Gastroesophageal sphincter (tissue), 4 donors: ENCODE measurements at regions not wholly inside any gene's neighbourhood (a gene's known extent, or its start where the extent isn't known, plus 50 kb on each side); places are given as distances from the start of the nearest gene placed in this dataset.

Experiments used
- ATAC-seq: fragments of 150-250 bp; one replicate; pipeline ENCODE4 v1.9.1; 2016; ENCODE audit warnings: mild to moderate bottlenecking, moderate library complexity
- H3K27ac ChIP-seq, 4 donors: fragments of 200-600 bp; sonication (generic) in 3 of 4; 1 replicate in 3 of 4; 2 replicates in 1 of 4; pipeline ENCODE4 v1.5.1; 2016 to 2019
- H3K27me3 ChIP-seq: fragments of 200-600 bp; sonication (generic); one replicate; pipeline ENCODE4 v1.5.1; 2019
- H3K36me3 ChIP-seq, 2 donors: fragments of 200-600 bp; sonication (generic); one replicate each; pipeline ENCODE4 v1.5.1; 2019; ENCODE audit warnings: control low read depth in 1 of 2
- H3K4me1 ChIP-seq, 3 donors: fragments of 200-600 bp; sonication (generic); 1 replicate in 2 of 3; 2 replicates in 1 of 3; pipeline ENCODE4 v1.5.1; 2016 to 2019; ENCODE audit warnings: control low read depth in 2 of 3
- H3K4me3 ChIP-seq, 2 donors: fragments of 200-600 bp; sonication (generic); one replicate each; pipeline ENCODE4 v1.5.1; 2019; ENCODE audit warnings: mild to moderate bottlenecking in 1 of 2, moderate library complexity in 1 of 2
- H3K9me3 ChIP-seq, 3 donors: fragments of 200-600 bp; sonication (generic); one replicate each; pipeline ENCODE4 v1.5.1; 2017 to 2019; ENCODE audit warnings: control low read depth in 2 of 3
- EP300 ChIP-seq: sonication (generic); formaldehyde crosslinking; IDR thresholded peaks from one replicate; pipeline ENCODE4 v1.6.1; 2017; ENCODE audit warnings: antibody characterized with exemption, mild to moderate bottlenecking
- POLR2A ChIP-seq, 2 donors: fragments of 450-650 bp; IDR thresholded peaks; one replicate each; pipeline ENCODE4 v1.6.1; 2017; ENCODE audit warnings: antibody characterized with exemption in 2 of 2, mild to moderate bottlenecking in 2 of 2, moderate library complexity in 1 of 2
- POLR2AphosphoS5 ChIP-seq: sonication (generic); formaldehyde crosslinking; IDR thresholded peaks from one replicate; pipeline ENCODE4 v1.6.1; 2017; ENCODE audit warnings: antibody characterized with exemption
- WGBS, 2 donors: methylation state at CpG; one replicate each; pipeline ENCODE4 v1.1.5; 2018; ENCODE audit warnings: low coverage in 1 of 2; 5-methylcytosine and 5-hydroxymethylcytosine counted together
- TF ChIP-seq, protein P1 (sequence below), 4 experiments: fragments of 200-600 bp in 2 of 4; fragments of 450-650 bp in 2 of 4; sonication (generic) in 1 of 4; IDR thresholded peaks; one replicate each; pipeline ENCODE4 v1.5.1; 2017 to 2019; ENCODE audit warnings: antibody characterized with exemption in 4 of 4, mild to moderate bottlenecking in 2 of 4, moderate library complexity in 2 of 4

DNA sequence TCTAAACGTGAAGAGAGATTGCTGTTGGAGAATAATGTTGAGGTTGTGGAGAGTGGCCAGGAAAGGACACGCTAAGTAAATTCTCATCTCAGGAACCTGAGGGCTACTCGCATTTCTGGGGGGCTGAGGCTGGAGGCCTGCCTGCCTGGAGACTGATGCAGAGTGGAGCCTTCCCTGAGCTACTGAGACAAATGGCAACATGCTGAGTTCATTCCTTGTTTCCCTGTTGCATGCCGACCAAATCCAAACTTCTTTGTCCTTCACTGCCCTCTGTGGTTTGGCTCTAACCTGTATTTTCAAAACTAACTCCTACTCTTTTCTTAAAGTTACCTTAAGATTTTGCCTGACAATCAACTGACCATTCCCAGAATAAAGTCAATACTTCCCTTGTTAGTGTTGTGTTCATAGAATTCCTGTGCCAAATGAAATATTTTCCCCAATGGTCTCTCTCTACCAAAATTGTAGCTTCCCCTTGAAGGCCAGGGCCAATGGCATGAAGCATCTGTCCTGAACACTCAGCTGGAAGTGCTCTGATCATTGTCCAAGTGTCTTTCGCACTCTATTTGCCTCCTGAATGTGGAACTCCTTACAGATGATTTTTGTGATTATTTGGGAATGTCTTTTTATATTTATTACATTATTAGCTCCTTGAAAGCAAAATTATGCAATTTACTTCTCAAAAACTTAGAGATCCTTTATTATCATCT is 1085.6 kb downstream of the SOCS6 start:
- ATAC-seq = no peak
- no peaks in the 10 kb centered on the region for H3K27me3 ChIP-seq
- TF ChIP-seq EP300 (no peak), POLR2A (IDR thresholded peaks at IDR 0.05) (no peak)
- TF ChIP-seq, protein P1, sequence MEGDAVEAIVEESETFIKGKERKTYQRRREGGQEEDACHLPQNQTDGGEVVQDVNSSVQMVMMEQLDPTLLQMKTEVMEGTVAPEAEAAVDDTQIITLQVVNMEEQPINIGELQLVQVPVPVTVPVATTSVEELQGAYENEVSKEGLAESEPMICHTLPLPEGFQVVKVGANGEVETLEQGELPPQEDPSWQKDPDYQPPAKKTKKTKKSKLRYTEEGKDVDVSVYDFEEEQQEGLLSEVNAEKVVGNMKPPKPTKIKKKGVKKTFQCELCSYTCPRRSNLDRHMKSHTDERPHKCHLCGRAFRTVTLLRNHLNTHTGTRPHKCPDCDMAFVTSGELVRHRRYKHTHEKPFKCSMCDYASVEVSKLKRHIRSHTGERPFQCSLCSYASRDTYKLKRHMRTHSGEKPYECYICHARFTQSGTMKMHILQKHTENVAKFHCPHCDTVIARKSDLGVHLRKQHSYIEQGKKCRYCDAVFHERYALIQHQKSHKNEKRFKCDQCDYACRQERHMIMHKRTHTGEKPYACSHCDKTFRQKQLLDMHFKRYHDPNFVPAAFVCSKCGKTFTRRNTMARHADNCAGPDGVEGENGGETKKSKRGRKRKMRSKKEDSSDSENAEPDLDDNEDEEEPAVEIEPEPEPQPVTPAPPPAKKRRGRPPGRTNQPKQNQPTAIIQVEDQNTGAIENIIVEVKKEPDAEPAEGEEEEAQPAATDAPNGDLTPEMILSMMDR (IDR thresholded peaks at IDR 0.05) = no peak
- H3K9me3 ChIP-seq = no peaks in the 10 kb centered on the region
- H3K4me1 ChIP-seq = no peaks in the 10 kb centered on the region
- WGBS, 2 donors = 46 to 52% methylated on average over 4 to 5 of the region's 5 CpGs
- no peak overlapping the region for H3K4me3 ChIP-seq
- no peaks in the 10 kb centered on the region for H3K36me3 ChIP-seq
- no peak overlapping the region for H3K27ac ChIP-seq

DNA sequence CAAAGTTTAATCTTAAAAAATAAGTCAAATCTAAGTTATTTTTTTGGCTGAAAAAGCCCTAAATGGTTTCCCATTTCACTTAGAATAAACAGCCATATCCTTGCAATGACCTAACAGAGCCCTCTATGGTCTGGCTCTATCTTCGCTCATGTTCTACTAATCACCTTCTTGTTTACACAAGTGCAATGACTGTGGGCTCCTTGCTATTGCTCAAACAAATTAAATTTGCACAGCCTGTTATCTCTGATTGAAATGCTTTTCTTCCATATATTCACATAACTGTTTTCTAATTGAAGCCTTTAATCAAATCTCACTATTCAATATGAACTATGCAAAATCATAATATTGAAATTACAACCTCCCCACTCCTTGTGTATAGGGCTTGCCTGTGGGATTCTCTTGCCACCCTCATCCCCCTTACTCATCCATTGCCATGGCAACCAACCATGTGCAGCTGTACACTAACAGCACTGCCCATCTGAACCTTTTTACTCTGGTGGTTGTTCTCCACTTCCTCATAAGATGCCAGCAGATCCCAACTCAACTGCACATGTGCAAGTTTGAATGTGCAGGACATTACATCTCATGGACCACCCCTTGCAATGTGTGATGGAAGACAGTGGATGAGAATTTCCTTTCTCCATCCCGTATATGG is 1083.2 kb downstream of the SOCS6 start:
- no peak overlapping the region for H3K27ac ChIP-seq
- no peak overlapping the region for H3K4me3 ChIP-seq
- H3K27me3 ChIP-seq = no peaks in the 10 kb centered on the region
- TF ChIP-seq POLR2AphosphoS5 (no peak), POLR2A (IDR thresholded peaks at IDR 0.05) (no peak), EP300 (no peak)
- TF ChIP-seq, protein P1 (IDR thresholded peaks at IDR 0.05) = no peak
- WGBS, 2 donors = 77 to 85% methylated on average over 1 to 2 of the region's 2 CpGs
- ATAC-seq = no peak
- peaks cover 0 to 3% (median 0%) of the 10 kb centered on the region in 3 donors for H3K9me3 ChIP-seq
- H3K36me3 ChIP-seq = no peaks in the 10 kb centered on the region
- no peaks in the 10 kb centered on the region for H3K4me1 ChIP-seq

DNA sequence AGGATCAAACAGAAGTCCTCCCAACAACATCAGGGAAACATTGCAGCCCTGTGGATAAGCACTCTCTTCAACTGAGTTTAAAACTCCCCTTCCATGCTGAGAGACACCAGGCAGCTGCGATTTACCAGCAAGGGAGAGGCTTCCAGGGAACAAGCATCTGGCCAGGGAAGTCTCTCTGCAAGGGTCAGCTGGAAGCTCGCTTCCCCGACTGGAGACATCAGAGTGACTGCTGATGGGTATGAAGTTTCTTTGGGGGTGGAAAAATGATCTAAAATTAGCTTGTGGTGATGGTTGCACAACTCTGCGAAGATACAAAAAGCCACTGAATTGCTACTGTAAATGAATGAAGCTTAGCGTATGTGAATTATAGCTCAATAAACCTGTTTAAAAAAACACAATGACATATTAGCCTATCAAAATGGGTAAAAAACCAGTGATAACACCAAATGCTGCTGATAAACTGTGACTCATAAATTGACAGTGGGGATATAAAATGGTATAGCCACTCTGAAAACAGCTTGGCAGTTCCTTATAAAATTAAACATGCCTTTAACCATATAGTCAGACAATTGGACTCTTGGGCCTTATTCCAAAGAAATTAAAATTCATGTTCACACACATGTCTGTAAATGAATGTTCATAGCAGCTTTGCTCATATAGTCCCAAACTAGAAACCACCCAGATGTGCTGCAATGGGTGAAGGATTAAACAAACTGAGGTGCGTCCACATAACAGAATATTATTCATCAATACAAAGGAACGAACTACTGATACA is 1082.0 kb downstream of the SOCS6 start:
- Histone ChIP-seq H3K4me1 (no peaks in the 10 kb centered on the region), H3K36me3 (no peaks in the 10 kb centered on the region), H3K9me3 (peaks cover 0 to 11% (median 0%) of the 10 kb centered on the region in 3 donors), H3K4me3 (no peak overlapping the region), H3K27ac (no peak overlapping the region), H3K27me3 (no peaks in the 10 kb centered on the region)
- 73 to 75% methylated on average over 4 to 6 of the region's 7 CpGs for WGBS, 2 donors
- TF ChIP-seq EP300 = no peak
- TF ChIP-seq, protein P1 (IDR thresholded peaks at IDR 0.05) = no peak
- TF ChIP-seq POLR2A (IDR thresholded peaks at IDR 0.05) = no peak
- TF ChIP-seq POLR2AphosphoS5 = no peak
- no peak for ATAC-seq

DNA sequence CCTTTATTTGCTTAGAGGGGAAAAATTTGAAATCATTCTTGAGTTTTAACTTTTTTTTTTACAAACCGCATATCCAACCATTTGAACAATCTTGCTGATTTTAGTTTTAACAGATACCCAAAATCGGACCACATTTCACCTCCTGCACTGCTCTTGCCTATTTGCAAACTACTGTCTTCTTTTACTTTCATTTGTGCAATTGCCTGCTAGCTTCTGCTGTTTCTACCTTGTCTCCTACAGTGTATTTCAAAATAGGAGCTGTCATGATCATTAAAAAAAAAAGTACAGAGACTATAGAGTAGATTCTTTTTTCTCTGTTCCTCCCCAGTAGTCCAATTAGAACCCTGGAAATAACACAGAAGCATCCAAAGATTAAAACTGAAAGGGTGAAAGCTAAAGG is 1081.2 kb downstream of the SOCS6 start:
- ATAC-seq = no peak
- Histone ChIP-seq H3K36me3 (no peaks in the 10 kb centered on the region), H3K4me3 (no peak overlapping the region), H3K27ac (no peak overlapping the region), H3K9me3 (peaks cover 0 to 11% (median 0%) of the 10 kb centered on the region in 3 donors), H3K4me1 (no peaks in the 10 kb centered on the region), H3K27me3 (no peaks in the 10 kb centered on the region)
- 83 to 90% methylated on average over 2 of the region's 2 CpGs for WGBS, 2 donors
- no peak for TF ChIP-seq POLR2A (IDR thresholded peaks at IDR 0.05)
- TF ChIP-seq EP300 = no peak
- TF ChIP-seq, protein P1 (IDR thresholded peaks at IDR 0.05) = no peak
- TF ChIP-seq POLR2AphosphoS5 = no peak
